ENCODE measurements at regions not wholly inside any gene's neighbourhood (a gene's known extent, or its start where the extent isn't known, plus 50 kb on each side); places are given as distances from the start of the nearest gene placed in this dataset.

GRCh38 chr4:112894951-112895350 is 154.5 kb upstream of the ANK2 start:
- ATAC-seq = no peak
- 60 to 79% methylated on average over 1 of the region's 1 CpG for WGBS, 2 donors (ENCODE audit: low coverage in 1 of 2)
- H3K36me3 ChIP-seq = no peaks in the 10 kb centered on the region
- H3K27ac ChIP-seq = no peak overlapping the region
- TF ChIP-seq POLR2A (IDR thresholded peaks at IDR 0.05) (no peak), EP300 (IDR thresholded peaks at IDR 0.05) (no peak), CTCF (IDR thresholded peaks at IDR 0.05) (no peak), POLR2AphosphoS5 (IDR thresholded peaks at IDR 0.05) (no peak)
- no peaks in the 10 kb centered on the region for H3K9me3 ChIP-seq
- H3K27me3 ChIP-seq = no peaks in the 10 kb centered on the region
- no peak overlapping the region for H3K4me3 ChIP-seq
- H3K4me1 ChIP-seq = peaks cover 0 to 25% (median 0%) of the 10 kb centered on the region in 3 donors

- H3K27ac ChIP-seq = peak overlapping the region; percentile 61 to 73 (median 70)
- H3K4me1 ChIP-seq = peaks cover 0 to 25% (median 0%) of the 10 kb centered on the region in 3 donors
- no peaks in the 10 kb centered on the region for H3K36me3 ChIP-seq
- no peak for TF ChIP-seq CTCF (IDR thresholded peaks at IDR 0.05)
- no peak for TF ChIP-seq POLR2A (IDR thresholded peaks at IDR 0.05)
- TF ChIP-seq EP300 (IDR thresholded peaks at IDR 0.05) = no peak
- TF ChIP-seq POLR2AphosphoS5 (IDR thresholded peaks at IDR 0.05) = no peak
- 34 to 53% methylated on average over 3 to 4 of the region's 4 CpGs for WGBS, 2 donors (ENCODE audit: low coverage in 1 of 2)
- no peak for ATAC-seq
- H3K27me3 ChIP-seq = no peaks in the 10 kb centered on the region
- H3K9me3 ChIP-seq = no peaks in the 10 kb centered on the region
- peak overlapping the region in 1 of 2 donors; percentile 19 for H3K4me3 ChIP-seq
Measured at GRCh38 chr4:112895811-112896608, 153.4 kb upstream of the ANK2 start.

- H3K27ac ChIP-seq = peak overlapping the region; percentile 61 to 73 (median 70)
- H3K4me1 ChIP-seq = peaks cover 0 to 25% (median 0%) of the 10 kb centered on the region in 3 donors
- no peaks in the 10 kb centered on the region for H3K9me3 ChIP-seq
- ATAC-seq = no peak
- no peaks in the 10 kb centered on the region for H3K36me3 ChIP-seq
- no peak for TF ChIP-seq POLR2AphosphoS5 (IDR thresholded peaks at IDR 0.05)
- no peak for TF ChIP-seq CTCF (IDR thresholded peaks at IDR 0.05)
- TF ChIP-seq EP300 (IDR thresholded peaks at IDR 0.05) = no peak
- TF ChIP-seq POLR2A (IDR thresholded peaks at IDR 0.05) = no peak
- 28 to 31% methylated on average over 9 of the region's 9 CpGs for WGBS, 2 donors (ENCODE audit: low coverage in 1 of 2)
- H3K4me3 ChIP-seq = peak overlapping the region in 1 of 2 donors; percentile 19
- no peaks in the 10 kb centered on the region for H3K27me3 ChIP-seq
Measured at GRCh38 chr4:112896609-112897190, 152.8 kb upstream of the ANK2 start.

- H3K27ac ChIP-seq = peak overlapping the region in 3 of 4 donors; percentile 61 to 73 (median 71)
- H3K9me3 ChIP-seq = no peaks in the 10 kb centered on the region
- TF ChIP-seq EP300 (IDR thresholded peaks at IDR 0.05) (no peak), POLR2AphosphoS5 (IDR thresholded peaks at IDR 0.05) (no peak), POLR2A (IDR thresholded peaks at IDR 0.05) (no peak), CTCF (IDR thresholded peaks at IDR 0.05) (no peak)
- 76 to 100% methylated on average over 1 to 2 of the region's 2 CpGs for WGBS, 2 donors (ENCODE audit: low coverage in 1 of 2)
- no peak for ATAC-seq
- H3K36me3 ChIP-seq = no peaks in the 10 kb centered on the region
- H3K4me3 ChIP-seq = no peak overlapping the region
- H3K27me3 ChIP-seq = no peaks in the 10 kb centered on the region
- H3K4me1 ChIP-seq = peaks cover 0 to 32% (median 0%) of the 10 kb centered on the region in 3 donors
Measured at GRCh38 chr4:112897543-112897942, 151.9 kb upstream of the ANK2 start.

All from gastroesophageal sphincter (tissue), 4 donors.